Erythroblast (primary cell): ENCODE measurements at regions not wholly inside any gene's neighbourhood (a gene's known extent, or its start where the extent isn't known, plus 50 kb on each side); places are given as distances from the start of the nearest gene placed in this dataset.

Source experiments
- GATA1 ChIP-seq: IDR thresholded peaks from 2 replicates; pipeline ENCODE4 v1.6.1; 2011; ENCODE audit warnings: low read depth, mild to moderate bottlenecking, control low read depth, low read length, moderate library complexity
- POLR2A ChIP-seq: IDR thresholded peaks from 2 replicates; pipeline ENCODE4 v1.6.1; 2011; ENCODE audit warnings: mild to moderate bottlenecking, low read length

DNA sequence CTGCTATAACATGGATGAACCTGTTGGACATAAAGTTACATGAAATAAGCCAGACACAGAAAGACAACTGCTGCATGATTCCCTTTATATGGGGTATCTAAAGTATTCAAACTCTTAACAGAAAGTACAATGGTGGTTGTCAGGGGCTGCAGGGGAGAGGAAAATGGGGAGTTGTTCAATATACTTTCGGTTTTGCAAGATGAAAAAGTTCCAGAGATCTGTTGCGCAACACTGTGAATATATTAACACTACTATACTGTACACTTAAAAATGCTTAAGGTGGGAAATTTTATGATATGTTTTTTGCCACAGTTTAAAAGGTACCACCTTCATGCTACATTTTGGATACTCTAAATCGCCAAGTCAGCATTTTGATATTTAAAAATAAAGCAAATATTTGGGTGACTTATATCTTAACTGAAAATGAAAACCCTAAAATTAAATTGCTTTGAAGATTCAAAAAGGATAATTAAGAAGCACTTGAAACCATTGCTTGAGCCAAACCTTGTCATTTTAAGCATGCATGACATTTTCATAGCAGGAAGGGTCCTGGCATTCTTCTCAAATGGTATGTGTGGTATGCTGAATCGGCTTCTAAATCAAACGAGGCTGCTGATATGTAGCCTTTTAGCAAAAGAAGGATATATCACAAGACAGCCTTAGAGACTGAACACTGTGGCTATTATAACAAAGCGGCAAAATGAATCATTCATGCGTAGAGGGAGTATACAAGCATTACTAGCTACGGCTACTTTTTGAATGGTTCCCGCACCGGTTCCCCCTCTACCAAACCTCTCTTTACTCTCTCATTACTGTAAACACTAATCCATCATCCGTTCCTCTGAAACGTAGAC, 607.1 kb upstream of the DIPK2B start:
- TF ChIP-seq POLR2A, result no peak
- TF ChIP-seq GATA1, result no peak
